Neuron (in vitro differentiated cells): ENCODE measurements at regions not wholly inside any gene's neighbourhood (a gene's known extent, or its start where the extent isn't known, plus 50 kb on each side); places are given as distances from the start of the nearest gene placed in this dataset.
"Not testable (repeated sequence)": the region's sequence is repeated elsewhere in the genome, so short reads cannot be mapped to it uniquely, and the experiment has no call there.

Experiments
- H2AFZ ChIP-seq: one replicate; pipeline ENCODE4 v1.6.1; 2013; ENCODE audit warnings: low read depth, mild to moderate bottlenecking, inconsistent platforms, low read length, moderate library complexity
- H3K27me3 ChIP-seq: one replicate; pipeline ENCODE4 v1.6.1; 2013; ENCODE audit warnings: low read length; ENCODE audit not compliant: insufficient read depth
- H3K36me3 ChIP-seq: one replicate; pipeline ENCODE4 v1.6.1; 2013; ENCODE audit warnings: low read length; ENCODE audit not compliant: insufficient read depth
- H3K4me1 ChIP-seq: one replicate; pipeline ENCODE4 v1.6.1; 2013; ENCODE audit warnings: low read length; ENCODE audit not compliant: insufficient read depth
- H3K4me3 ChIP-seq: 2 replicates; pipeline ENCODE4 v1.5.1; 2013; ENCODE audit warnings: mild to moderate bottlenecking, low read length, moderate library complexity
- H3K9me3 ChIP-seq: one replicate; pipeline ENCODE4 v1.6.1; 2013; ENCODE audit warnings: low read length

DNA sequence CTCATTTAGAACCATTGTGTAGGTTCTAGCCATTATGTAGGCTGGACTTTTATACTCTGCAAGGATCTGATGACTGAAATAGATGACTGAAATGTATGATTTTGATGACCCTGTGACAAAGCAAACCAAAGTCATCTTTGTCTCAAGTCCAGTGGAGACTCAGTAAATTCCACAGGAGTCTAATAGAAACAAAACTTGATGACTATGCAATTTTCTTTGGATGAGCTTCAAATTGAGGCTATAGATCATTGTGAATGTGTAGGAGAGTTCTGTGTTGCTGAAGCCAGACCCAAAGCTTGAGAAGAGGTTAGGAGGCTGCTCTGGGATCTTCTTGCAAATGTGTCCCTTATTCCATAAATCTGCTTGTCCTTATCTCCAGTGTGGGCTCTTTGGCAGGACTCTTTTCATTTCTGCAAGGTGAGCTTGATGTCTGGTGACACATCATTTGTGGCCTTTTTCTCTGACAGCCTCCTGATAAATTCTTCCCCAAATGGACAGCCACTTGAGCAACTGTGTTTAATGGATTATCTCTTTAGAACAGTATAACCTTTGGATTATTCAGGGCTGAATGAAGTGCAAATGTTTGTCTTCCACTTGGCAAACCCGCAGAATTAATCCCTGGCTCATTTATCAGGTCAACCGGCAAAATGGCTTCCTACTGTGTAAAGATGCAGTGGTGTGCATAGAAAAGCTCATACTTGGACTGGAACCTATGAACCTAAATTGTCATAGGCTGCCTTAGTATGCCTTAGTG, 235.1 kb upstream of the ANKH start:
- no peaks in the 10 kb centered on the region for H3K4me1 ChIP-seq
- H3K9me3 ChIP-seq, result no peaks in the 10 kb centered on the region
- H2AFZ ChIP-seq, result no peak overlapping the region
- H3K4me3 ChIP-seq, result no peak overlapping the region
- no peaks in the 10 kb centered on the region for H3K27me3 ChIP-seq
- H3K36me3 ChIP-seq, result no peaks in the 10 kb centered on the region

DNA sequence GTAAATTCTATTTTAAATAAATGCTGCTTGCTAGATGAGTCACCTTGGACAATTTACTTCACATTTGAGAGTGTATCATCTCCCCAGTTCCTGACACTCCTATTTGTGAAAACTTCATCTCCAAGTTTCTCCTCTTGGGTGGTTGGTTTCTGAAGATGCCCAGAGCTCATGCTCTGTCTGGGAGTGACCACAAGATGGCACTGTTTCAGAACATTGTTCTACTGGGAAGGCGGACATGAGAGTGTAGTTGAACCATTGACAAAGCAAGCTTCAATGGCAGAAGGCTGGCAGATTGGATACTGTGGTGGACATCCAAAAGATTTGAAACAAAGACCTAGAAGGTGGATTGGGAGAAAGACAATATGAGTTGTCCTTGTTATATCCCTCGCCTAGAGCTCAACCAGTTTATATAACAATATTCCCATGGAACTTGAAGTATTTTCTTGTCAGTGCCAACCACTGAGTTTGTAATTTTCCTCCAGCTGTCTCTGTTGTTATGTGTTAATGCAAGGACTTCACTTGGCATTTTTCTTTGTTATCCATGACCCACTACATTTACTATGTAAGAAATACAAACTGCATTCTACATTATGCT, 234.3 kb upstream of the ANKH start:
- Histone ChIP-seq H3K9me3 (no peaks in the 10 kb centered on the region), H3K27me3 (no peaks in the 10 kb centered on the region), H2AFZ (no peak overlapping the region), H3K36me3 (no peaks in the 10 kb centered on the region), H3K4me3 (no peak overlapping the region), H3K4me1 (no peaks in the 10 kb centered on the region)

DNA sequence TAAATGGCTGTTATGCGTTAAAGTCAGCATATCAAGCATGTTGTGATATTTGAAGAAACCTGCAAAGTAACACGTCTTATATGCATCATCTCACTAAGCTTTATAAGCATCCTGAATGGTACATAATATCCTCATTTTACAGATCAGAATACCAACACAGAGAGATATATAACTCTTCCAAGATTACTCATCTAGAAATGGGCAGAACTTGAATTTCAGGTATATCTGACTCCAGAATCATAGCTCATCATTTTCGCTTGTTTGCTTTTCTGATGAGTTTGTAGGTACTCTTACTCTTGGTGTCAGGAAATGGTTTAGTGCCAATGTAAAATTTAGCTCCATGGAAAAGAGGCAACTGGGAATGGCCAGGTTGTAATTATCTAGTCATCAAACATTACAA, 232.3 kb upstream of the ANKH start:
- Histone ChIP-seq H3K4me1 (no peaks in the 10 kb centered on the region), H2AFZ (no peak overlapping the region), H3K36me3 (no peaks in the 10 kb centered on the region), H3K27me3 (no peaks in the 10 kb centered on the region), H3K4me3 (no peak overlapping the region), H3K9me3 (no peaks in the 10 kb centered on the region)

DNA sequence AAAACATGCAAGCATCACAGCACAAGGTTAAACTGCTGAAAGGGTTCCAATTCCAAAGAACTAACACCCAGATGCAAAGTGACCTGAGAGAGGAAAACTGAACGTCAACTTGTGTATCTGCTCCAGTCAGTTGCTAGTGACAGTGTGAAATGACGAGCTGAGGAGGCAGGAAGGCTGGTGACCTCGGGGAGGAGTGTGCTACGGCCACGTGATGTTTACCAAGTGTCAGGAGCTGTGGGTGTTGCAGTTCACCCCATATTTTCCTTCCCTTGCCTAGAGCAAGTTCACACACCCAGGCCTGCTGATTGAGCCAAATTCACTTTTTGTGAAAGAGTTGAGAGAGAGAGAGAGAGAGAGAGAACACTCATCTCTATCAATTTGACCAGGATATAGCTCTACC, 231.6 kb upstream of the ANKH start:
- H3K9me3 ChIP-seq, result no peaks in the 10 kb centered on the region
- no peak overlapping the region for H2AFZ ChIP-seq
- no peak overlapping the region for H3K4me3 ChIP-seq
- no peaks in the 10 kb centered on the region for H3K36me3 ChIP-seq
- no peaks in the 10 kb centered on the region for H3K27me3 ChIP-seq
- H3K4me1 ChIP-seq, result no peaks in the 10 kb centered on the region

DNA sequence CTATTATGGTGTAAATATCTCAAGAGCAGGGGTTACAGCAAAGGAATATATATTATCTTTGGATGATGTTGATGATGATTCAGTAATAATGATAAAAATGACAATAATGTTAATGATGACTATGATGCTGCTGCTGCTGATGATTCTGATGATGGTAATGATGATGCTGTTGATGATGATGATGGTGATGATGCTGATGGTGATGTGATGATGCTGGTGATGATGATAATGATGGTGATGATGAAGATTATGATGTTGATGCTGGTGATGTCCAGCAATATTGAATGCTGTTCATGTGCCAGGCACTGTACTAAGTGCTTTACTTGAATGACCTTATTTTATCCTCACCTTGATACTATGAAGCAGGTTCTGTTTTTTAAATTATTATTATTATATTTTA, 226.0 kb upstream of the ANKH start:
- H3K4me1 ChIP-seq, result no peaks in the 10 kb centered on the region
- H2AFZ ChIP-seq, result no peak overlapping the region
- H3K9me3 ChIP-seq, result no peaks in the 10 kb centered on the region
- H3K36me3 ChIP-seq, result no peaks in the 10 kb centered on the region
- no peaks in the 10 kb centered on the region for H3K27me3 ChIP-seq
- H3K4me3 ChIP-seq, result no peak overlapping the region

DNA sequence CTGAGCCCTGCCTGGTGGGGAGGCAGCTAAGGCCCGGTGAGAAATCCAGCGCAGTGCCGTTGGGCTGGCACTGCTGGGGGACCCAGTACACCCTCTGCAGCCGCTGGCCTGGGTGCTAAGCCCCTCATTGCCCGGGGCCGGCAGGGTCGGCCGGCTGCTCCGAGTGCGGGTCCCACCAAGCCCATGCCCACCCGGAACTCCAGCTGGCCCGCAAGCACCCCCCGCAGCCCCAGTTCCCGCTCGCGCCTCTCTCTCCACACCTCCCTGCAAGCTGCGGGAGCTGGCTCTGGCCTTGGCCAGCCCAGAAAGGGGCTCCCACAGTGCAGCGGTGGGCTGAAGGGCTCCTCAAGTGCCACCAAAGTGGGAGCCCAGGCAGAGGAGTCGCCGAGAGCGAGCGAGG, 225.1 kb upstream of the ANKH start:
- not testable (repeated sequence) for H3K36me3 ChIP-seq, H2AFZ ChIP-seq, H3K9me3 ChIP-seq, H3K4me3 ChIP-seq, H3K4me1 ChIP-seq, H3K27me3 ChIP-seq

DNA sequence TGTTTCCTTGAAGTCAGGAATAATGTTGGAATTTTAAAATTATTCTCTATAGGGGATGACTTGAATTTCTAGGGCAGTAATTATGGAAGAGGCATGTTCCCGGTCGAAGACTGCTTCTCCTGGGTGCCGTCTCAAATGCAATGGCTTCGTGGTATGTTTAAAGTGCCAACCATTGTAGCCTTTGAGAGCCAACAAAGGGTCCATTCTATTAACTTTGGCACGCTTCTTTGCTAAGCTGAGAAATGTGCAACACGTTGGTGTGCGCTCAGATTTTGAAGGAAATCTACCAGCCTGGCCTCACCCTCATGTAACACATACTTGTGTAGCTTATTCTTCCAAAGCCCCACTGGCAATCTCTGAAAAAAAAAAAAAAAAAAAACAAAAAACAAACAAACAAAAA, 221.2 kb upstream of the ANKH start:
- Histone ChIP-seq H2AFZ (no peak overlapping the region), H3K27me3 (no peaks in the 10 kb centered on the region), H3K36me3 (no peaks in the 10 kb centered on the region), H3K9me3 (no peaks in the 10 kb centered on the region), H3K4me1 (no peaks in the 10 kb centered on the region), H3K4me3 (no peak overlapping the region)

DNA sequence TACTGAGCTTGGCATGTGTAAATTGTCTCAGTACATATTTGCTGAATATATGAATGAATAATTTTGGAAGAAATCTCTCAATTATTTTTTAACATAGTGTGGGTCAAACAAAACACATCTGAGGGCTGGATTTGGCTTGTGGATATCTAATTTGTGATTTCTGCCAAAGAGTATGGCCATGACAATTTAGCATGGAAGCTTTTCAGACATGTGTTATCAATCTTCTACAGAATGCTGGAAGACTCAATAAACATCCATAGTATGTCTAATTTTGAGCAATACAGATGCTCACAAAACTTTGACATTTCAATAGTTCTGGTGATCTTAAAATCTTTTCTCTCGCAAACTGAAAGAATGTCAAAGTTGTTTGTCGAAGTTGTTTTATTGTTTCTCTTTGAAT, 214.1 kb upstream of the ANKH start:
- Histone ChIP-seq H3K27me3 (no peaks in the 10 kb centered on the region), H3K9me3 (no peaks in the 10 kb centered on the region), H3K4me1 (no peaks in the 10 kb centered on the region), H2AFZ (no peak overlapping the region), H3K4me3 (no peak overlapping the region), H3K36me3 (no peaks in the 10 kb centered on the region)

DNA sequence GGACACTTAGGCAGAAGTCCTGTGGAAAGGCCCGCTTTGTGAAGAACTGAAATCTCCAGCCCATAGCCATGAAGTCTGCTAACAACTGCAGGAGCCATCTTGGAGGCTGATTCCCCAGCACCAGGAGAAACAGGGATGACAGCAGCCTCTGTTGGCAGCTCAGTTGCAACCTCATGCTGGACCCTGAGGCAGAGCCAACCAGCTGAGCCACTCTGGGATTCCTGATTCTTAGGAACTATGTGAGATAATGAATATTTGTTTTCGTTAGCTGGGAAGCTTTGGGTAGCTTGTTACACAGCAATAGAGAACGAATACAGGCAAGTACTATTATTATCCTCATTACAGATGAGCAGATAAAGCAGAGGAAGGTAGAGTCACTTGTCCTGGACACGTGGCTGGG, 210.5 kb upstream of the ANKH start:
- H2AFZ ChIP-seq, result no peak overlapping the region
- no peaks in the 10 kb centered on the region for H3K9me3 ChIP-seq
- H3K4me1 ChIP-seq, result no peaks in the 10 kb centered on the region
- no peak overlapping the region for H3K4me3 ChIP-seq
- H3K36me3 ChIP-seq, result no peaks in the 10 kb centered on the region
- no peaks in the 10 kb centered on the region for H3K27me3 ChIP-seq

DNA sequence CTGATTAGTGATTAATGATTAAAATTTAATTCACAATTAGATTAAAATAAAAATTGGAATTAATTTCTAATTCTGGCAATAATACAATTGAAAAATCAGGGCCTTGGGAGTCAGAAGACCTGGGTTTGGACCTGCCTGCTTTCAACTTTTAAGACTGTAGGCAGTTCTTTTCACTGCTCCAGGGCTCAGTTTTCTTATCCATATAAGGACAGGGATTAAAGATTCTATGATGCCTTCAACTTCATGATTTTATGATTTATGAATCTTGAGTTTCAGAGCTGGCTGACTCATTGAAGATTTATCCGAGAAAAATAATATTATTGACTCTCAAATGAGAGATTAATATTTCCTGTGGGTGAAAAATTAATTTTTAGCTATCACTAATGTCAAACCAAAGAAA, 208.6 kb upstream of the ANKH start:
- no peaks in the 10 kb centered on the region for H3K4me1 ChIP-seq
- H2AFZ ChIP-seq, result no peak overlapping the region
- H3K4me3 ChIP-seq, result no peak overlapping the region
- H3K9me3 ChIP-seq, result no peaks in the 10 kb centered on the region
- H3K36me3 ChIP-seq, result no peaks in the 10 kb centered on the region
- no peaks in the 10 kb centered on the region for H3K27me3 ChIP-seq

DNA sequence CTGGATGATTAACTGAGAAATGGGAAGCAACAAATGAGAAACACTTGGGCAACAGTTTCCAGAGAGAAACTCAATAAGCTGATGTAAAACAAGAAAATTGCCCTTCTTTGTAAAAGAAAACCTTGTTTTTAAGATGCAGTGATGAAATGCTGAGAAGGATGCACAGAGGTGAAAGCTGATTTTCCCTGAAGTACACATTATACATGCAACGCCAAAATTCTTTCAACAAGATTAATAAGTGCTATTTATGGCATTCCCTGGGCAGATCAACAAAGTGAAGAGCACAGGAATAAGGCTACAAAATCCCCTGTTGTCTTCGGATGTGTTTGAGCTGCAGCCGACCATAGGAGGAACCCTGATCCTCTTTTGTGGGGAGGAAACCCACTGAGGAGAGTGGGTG, 208.0 kb upstream of the ANKH start:
- Histone ChIP-seq H2AFZ (no peak overlapping the region), H3K9me3 (no peaks in the 10 kb centered on the region), H3K36me3 (no peaks in the 10 kb centered on the region), H3K4me1 (no peaks in the 10 kb centered on the region), H3K27me3 (no peaks in the 10 kb centered on the region), H3K4me3 (no peak overlapping the region)

DNA sequence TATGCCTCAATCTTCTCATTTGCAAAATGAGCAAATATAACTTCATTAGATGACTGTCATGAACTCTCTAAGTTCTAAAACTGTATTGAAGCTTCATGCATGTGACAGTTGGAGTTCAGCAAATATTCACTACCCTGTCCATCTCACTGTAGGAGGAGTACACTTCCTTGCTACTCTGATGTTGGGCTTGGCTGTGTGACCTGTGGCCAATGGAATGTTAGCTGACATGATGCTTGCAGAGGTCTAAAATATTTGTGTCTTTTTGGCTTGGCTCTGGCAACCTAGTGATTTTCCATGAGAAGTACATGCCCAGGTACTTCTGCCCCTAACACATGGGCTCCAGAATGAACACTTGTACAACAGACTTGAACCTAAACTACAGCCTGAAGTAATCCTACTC, 203.1 kb upstream of the ANKH start:
- H3K27me3 ChIP-seq, result no peaks in the 10 kb centered on the region
- H3K36me3 ChIP-seq, result no peaks in the 10 kb centered on the region
- no peaks in the 10 kb centered on the region for H3K4me1 ChIP-seq
- no peak overlapping the region for H2AFZ ChIP-seq
- no peak overlapping the region for H3K4me3 ChIP-seq
- H3K9me3 ChIP-seq, result no peaks in the 10 kb centered on the region

DNA sequence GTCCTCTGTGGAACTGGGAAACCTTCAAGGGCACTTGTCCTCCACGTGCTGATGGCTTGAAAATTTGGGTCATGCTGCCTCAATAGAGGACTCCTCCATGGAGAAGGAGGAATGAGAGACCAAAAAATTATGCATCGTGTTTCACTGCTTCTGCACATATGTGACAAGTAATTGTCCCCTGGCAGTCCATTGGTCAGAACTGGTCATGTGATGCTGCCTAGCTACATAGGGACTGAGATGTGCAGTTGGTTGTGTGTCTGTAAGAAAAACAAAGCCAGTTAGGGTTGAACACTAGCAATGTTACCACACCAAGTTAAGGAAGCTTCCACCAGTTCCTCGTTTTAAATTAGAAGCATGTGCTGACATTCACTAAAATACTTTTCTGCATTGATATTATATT, 201.9 kb upstream of the ANKH start:
- no peaks in the 10 kb centered on the region for H3K27me3 ChIP-seq
- H3K9me3 ChIP-seq, result no peaks in the 10 kb centered on the region
- H3K4me1 ChIP-seq, result no peaks in the 10 kb centered on the region
- H2AFZ ChIP-seq, result no peak overlapping the region
- H3K36me3 ChIP-seq, result no peaks in the 10 kb centered on the region
- H3K4me3 ChIP-seq, result no peak overlapping the region

DNA sequence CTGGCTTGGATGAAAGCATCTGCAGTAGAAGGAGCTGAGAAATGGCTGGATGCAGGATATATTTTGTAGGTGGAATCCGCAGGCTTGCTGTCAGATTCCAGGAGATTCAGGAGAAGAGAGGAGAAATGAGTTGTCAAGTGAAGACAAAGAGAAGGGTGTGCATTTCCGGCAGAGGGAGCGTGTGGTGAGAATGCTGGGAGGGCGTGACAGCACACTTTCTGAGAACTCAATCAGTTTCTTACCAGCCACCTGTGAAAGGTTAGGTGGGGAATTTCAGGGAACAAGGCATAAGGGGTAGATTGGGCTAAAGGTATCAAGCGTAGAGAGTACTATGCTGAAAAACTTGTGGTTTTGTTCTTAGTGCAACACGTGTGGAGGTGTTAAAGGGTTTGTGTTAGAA, 199.3 kb upstream of the ANKH start:
- H2AFZ ChIP-seq, result no peak overlapping the region
- no peaks in the 10 kb centered on the region for H3K27me3 ChIP-seq
- no peaks in the 10 kb centered on the region for H3K4me1 ChIP-seq
- no peak overlapping the region for H3K4me3 ChIP-seq
- H3K36me3 ChIP-seq, result no peaks in the 10 kb centered on the region
- H3K9me3 ChIP-seq, result no peaks in the 10 kb centered on the region
